H1 (cell line): ENCODE measurements at regions not wholly inside any gene's neighbourhood (a gene's known extent, or its start where the extent isn't known, plus 50 kb on each side); places are given as distances from the start of the nearest gene placed in this dataset.

Experiments used
- CTCF ChIA-PET: fragments of 300-600 bp; sonication (Branson Sonifier 250); formaldehyde crosslinking; loops from one replicate; lab custom pipeline; 2021; ENCODE audit not compliant: partially characterized antibody; lab: Charles Lee
- POLR2A ChIA-PET: fragments of 300-600 bp; sonication (Branson Sonifier 250); formaldehyde crosslinking; loops from one replicate; lab custom pipeline; 2021; ENCODE audit warnings: inconsistent platforms; ENCODE audit not compliant: partially characterized antibody; lab: Charles Lee
- DNase-seq, 2 experiments: peaks; one replicate each; pipeline versions ENCODE4 v3.0.0 to v3.0.0-alpha.2; 2010 to 2022; ENCODE audit warnings: low spot score in 2 of 2, low read depth in 1 of 2, mixed read lengths in 1 of 2
- FAIRE-seq: peaks from 2 replicates; lab custom pipeline; 2011; peaks lifted over from hg19 to GRCh38; lab: Jason Lieb, UNC
- H2AFZ ChIP-seq: 2 replicates; pipeline ENCODE4 v1.8.1; 2012; ENCODE audit warnings: low read length, inconsistent platforms
- H2AK5ac ChIP-seq: 2 replicates; pipeline ENCODE4 v1.6.1; 2013; ENCODE audit warnings: low read depth, low read length
- H2BK120ac ChIP-seq: replicated peaks from 2 replicates; pipeline ENCODE3; 2013; ENCODE audit warnings: low read depth, low read length, inconsistent platforms
- H2BK12ac ChIP-seq: 2 replicates; pipeline ENCODE4 v1.6.1; 2013; ENCODE audit warnings: low read depth, low read length
- H2BK15ac ChIP-seq: 2 replicates; pipeline ENCODE4 v1.6.1; 2013; ENCODE audit warnings: low read length
- H2BK20ac ChIP-seq: 2 replicates; pipeline ENCODE4 v1.6.1; 2013; ENCODE audit warnings: low read length
- H2BK5ac ChIP-seq: 2 replicates; pipeline ENCODE4 v1.6.1; 2013; ENCODE audit warnings: low read depth, low read length
- H3K14ac ChIP-seq: 2 replicates; pipeline ENCODE4 v1.6.1; 2013; ENCODE audit warnings: inconsistent platforms; ENCODE audit not compliant: insufficient read length
- H3K18ac ChIP-seq: 2 replicates; pipeline ENCODE4 v1.6.1; 2013; ENCODE audit warnings: low read length; ENCODE audit errors: extremely low read depth
- H3K23ac ChIP-seq: 2 replicates; pipeline ENCODE4 v1.6.1; 2013; ENCODE audit warnings: inconsistent platforms; ENCODE audit not compliant: insufficient read length
- H3K23me2 ChIP-seq: 2 replicates; pipeline ENCODE4 v1.6.1; 2013; ENCODE audit warnings: low read depth, low read length
- H3K27ac ChIP-seq: 2 replicates; pipeline ENCODE4 v1.6.1; 2011; ENCODE audit warnings: low read depth, low read length, inconsistent platforms
- H3K27me3 ChIP-seq, 4 experiments: replicated peaks in 1 of 4; 1 replicate in 1 of 4; 2 replicates in 3 of 4; pipeline versions ENCODE4 v1.6.1 to v1.8.1; 2011 to 2013; ENCODE audit warnings: low read length in 3 of 4, mild to moderate bottlenecking in 3 of 4, inconsistent platforms in 2 of 4, mixed read lengths in 2 of 4, moderate library complexity in 1 of 4; ENCODE audit not compliant: control insufficient read depth in 3 of 4, insufficient read depth in 3 of 4; ENCODE audit errors: extremely low read depth in 1 of 4
- H3K36me3 ChIP-seq, 4 experiments: 2 replicates each; pipeline versions ENCODE4 v1.6.1 to v1.8.1; 2011 to 2013; ENCODE audit warnings: mild to moderate bottlenecking in 4 of 4, low read length in 3 of 4, moderate library complexity in 2 of 4, control low read depth in 1 of 4, inconsistent platforms in 1 of 4; ENCODE audit not compliant: insufficient read depth in 4 of 4, control insufficient read depth in 2 of 4
- H3K4ac ChIP-seq: replicated peaks from 2 replicates; pipeline ENCODE3; 2013; ENCODE audit warnings: low read length, low read depth, mixed read lengths, inconsistent platforms; ENCODE audit not compliant: insufficient read length
- H3K4me1 ChIP-seq, 4 experiments: replicated peaks in 1 of 4; 1 replicate in 1 of 4; 2 replicates in 3 of 4; pipeline versions ENCODE4 v1.6.1 to v1.8.1; 2011 to 2013; ENCODE audit warnings: low read length in 3 of 4, inconsistent platforms in 2 of 4, mixed read lengths in 1 of 4; ENCODE audit not compliant: insufficient read depth in 4 of 4, control insufficient read depth in 3 of 4
- H3K4me2 ChIP-seq, 2 experiments: 2 replicates each; pipeline versions ENCODE4 v1.6.1 to v1.8.1; 2011 to 2013; ENCODE audit warnings: low read depth in 2 of 2, low read length in 2 of 2, control low read depth in 1 of 2, inconsistent platforms in 1 of 2, mild to moderate bottlenecking in 1 of 2; ENCODE audit not compliant: insufficient read depth in 1 of 2
- H3K4me3 ChIP-seq, 4 experiments: fragments of 200-600, 300-600 bp in 1 of 4; sonication (generic), shearing (Covaris generic), sonication (Bioruptor Twin) in 1 of 4; 2 replicates each; pipeline versions ENCODE4 v1.5.1 to v1.8.1; 2011 to 2016; ENCODE audit warnings: low read length in 4 of 4, low read depth in 3 of 4, control low read depth in 2 of 4, inconsistent platforms in 2 of 4, mild to moderate bottlenecking in 2 of 4, mixed read lengths in 1 of 4, moderate library complexity in 1 of 4; ENCODE audit not compliant: insufficient read depth in 2 of 4; ENCODE audit errors: extremely low read depth in 1 of 4
- H3K56ac ChIP-seq: replicated peaks from 2 replicates; pipeline ENCODE3; 2013; ENCODE audit warnings: low read depth, mild to moderate bottlenecking, mixed read lengths, low read length, inconsistent platforms; ENCODE audit not compliant: insufficient read length
- H3K79me1 ChIP-seq: 2 replicates; pipeline ENCODE4 v1.6.1; 2013; ENCODE audit warnings: low read depth, low read length, control low read depth
- H3K79me2 ChIP-seq, 2 experiments: 2 replicates each; pipeline versions ENCODE4 v1.6.1 to v1.8.1; 2012 to 2013; ENCODE audit warnings: low read length in 2 of 2, mild to moderate bottlenecking in 2 of 2, inconsistent platforms in 1 of 2; ENCODE audit not compliant: insufficient read depth in 2 of 2, control insufficient read depth in 1 of 2
- H3K9ac ChIP-seq, 4 experiments: replicated peaks in 1 of 4; 1 replicate in 1 of 4; 2 replicates in 3 of 4; pipeline versions ENCODE4 v1.6.1 to v1.8.1; 2011 to 2013; ENCODE audit warnings: low read depth in 3 of 4, low read length in 3 of 4, control low read depth in 2 of 4, mild to moderate bottlenecking in 2 of 4, moderate library complexity in 2 of 4, inconsistent platforms in 1 of 4; ENCODE audit errors: extremely low read depth in 1 of 4
- H3K9me3 ChIP-seq, 2 experiments: 2 replicates each; pipeline versions ENCODE4 v1.6.1 to v1.8.1; 2012 to 2013; ENCODE audit warnings: mild to moderate bottlenecking in 2 of 2, moderate library complexity in 2 of 2, control low read depth in 1 of 2, inconsistent platforms in 1 of 2, low read depth in 1 of 2, low read length in 1 of 2, mixed read lengths in 1 of 2; ENCODE audit not compliant: insufficient read depth in 2 of 2
- H4K20me1 ChIP-seq, 2 experiments: replicated peaks in 1 of 2; 2 replicates each; pipeline versions ENCODE3 to v1.8.1; 2011 to 2013; ENCODE audit warnings: inconsistent platforms in 2 of 2, low read length in 2 of 2, mild to moderate bottlenecking in 1 of 2; ENCODE audit not compliant: insufficient read depth in 2 of 2, control insufficient read depth in 1 of 2
- H4K5ac ChIP-seq: 2 replicates; pipeline ENCODE4 v1.6.1; 2013; ENCODE audit warnings: low read length, low read depth, mixed read lengths, inconsistent platforms; ENCODE audit not compliant: insufficient read length
- H4K8ac ChIP-seq: 2 replicates; pipeline ENCODE4 v1.8.0; 2013; ENCODE audit warnings: mild to moderate bottlenecking, moderate library complexity, low read length, inconsistent platforms; ENCODE audit not compliant: insufficient read depth; ENCODE audit errors: extremely low read depth
- H4K91ac ChIP-seq: replicated peaks from 2 replicates; pipeline ENCODE3; 2013; ENCODE audit warnings: low read length, mixed read lengths, inconsistent platforms; ENCODE audit not compliant: insufficient read length
- TAF1 ChIP-seq: IDR thresholded peaks from 2 replicates; pipeline ENCODE4 v1.6.1; 2011; ENCODE audit warnings: mild to moderate bottlenecking, low read depth, low read length
- WGBS, 2 experiments: shearing (Covaris generic) in 1 of 2; methylation state at CpG; one replicate each; pipeline versions ENCODE4 v1.1.6 to v1.1.7; 2013 to 2015; ENCODE audit warnings: low lambda C conversion rate in 2 of 2, mixed read lengths in 2 of 2, inconsistent platforms in 1 of 2, low coverage in 1 of 2, missing lambda C conversion rate in 1 of 2; ENCODE audit not compliant: insufficient replicate concordance in 2 of 2, insufficient coverage in 1 of 2, insufficient read length in 1 of 2; ENCODE audit errors: extremely low coverage in 1 of 2, missing lambda C conversion rate in 1 of 2; 5-methylcytosine and 5-hydroxymethylcytosine counted together

DNA sequence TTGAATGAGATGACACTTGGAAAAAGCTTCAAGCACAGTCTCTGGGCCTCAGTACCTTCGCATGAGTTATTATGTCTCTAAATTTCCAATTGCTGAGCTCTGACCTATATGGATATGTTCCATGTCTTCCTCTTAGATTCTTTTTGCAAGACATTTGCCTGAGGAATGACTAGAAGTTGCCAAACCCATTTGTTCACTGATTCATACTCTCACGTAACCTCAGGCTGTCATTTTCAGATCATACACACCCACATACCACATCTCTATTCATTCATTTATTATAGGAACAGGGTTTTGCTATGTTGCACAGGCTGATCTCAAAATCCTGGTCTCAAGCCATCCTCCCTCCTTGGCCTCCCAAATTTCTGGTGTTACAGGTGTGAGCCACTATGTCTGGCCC is 2137.1 kb upstream of the TENM3 start:
- H3K79me1 ChIP-seq = no peaks in the 10 kb centered on the region
- H3K4me3 ChIP-seq = no peak overlapping the region
- no peak overlapping the region for H4K91ac ChIP-seq
- H2BK20ac ChIP-seq = no peak overlapping the region
- 93% methylated on average over 2 of the region's 2 CpGs; no CpG with 5 or more reads in 1 of the 2 experiments for WGBS, 2 experiments
- H3K23me2 ChIP-seq = no peaks in the 10 kb centered on the region
- no peak overlapping the region for H3K18ac ChIP-seq
- no peak overlapping the region for H2BK12ac ChIP-seq
- no peak overlapping the region for H2BK15ac ChIP-seq
- H2BK5ac ChIP-seq = no peak overlapping the region
- CTCF ChIA-PET = no interaction called here
- H3K56ac ChIP-seq = no peak overlapping the region
- no peak overlapping the region for H3K23ac ChIP-seq
- H2AFZ ChIP-seq = no peak overlapping the region
- H3K9me3 ChIP-seq = no peaks in the 10 kb centered on the region
- H2BK120ac ChIP-seq = no peak overlapping the region
- H4K5ac ChIP-seq = no peak overlapping the region
- POLR2A ChIA-PET = no interaction called here
- no peak overlapping the region for H4K8ac ChIP-seq
- DNase-seq = no peak
- H3K27me3 ChIP-seq = no peaks in the 10 kb centered on the region
- H3K14ac ChIP-seq = no peak overlapping the region
- no peak overlapping the region for H3K4ac ChIP-seq
- no peaks in the 10 kb centered on the region for H3K36me3 ChIP-seq
- H3K27ac ChIP-seq = no peak overlapping the region
- no peak overlapping the region for H3K9ac ChIP-seq
- H4K20me1 ChIP-seq = no peaks in the 10 kb centered on the region
- no peak overlapping the region for H2AK5ac ChIP-seq
- no peaks in the 10 kb centered on the region for H3K79me2 ChIP-seq
- no peak for FAIRE-seq
- no peak overlapping the region for H3K4me2 ChIP-seq
- peaks cover 0 to 4% (median 0%) of the 10 kb centered on the region in 4 experiments; a peak in 1 of 7 replicates for H3K4me1 ChIP-seq
- no peak for TF ChIP-seq TAF1
